DMS79 treated with DMSO at 0.1 percent for 48 hours (cell line): ENCODE measurements at regions not wholly inside any gene's neighbourhood (a gene's known extent, or its start where the extent isn't known, plus 50 kb on each side); places are given as distances from the start of the nearest gene placed in this dataset.

Source experiments
- DNase-seq: peaks from one replicate; lab custom pipeline; 2025; lab: John Stamatoyannopoulos, UW

DNA sequence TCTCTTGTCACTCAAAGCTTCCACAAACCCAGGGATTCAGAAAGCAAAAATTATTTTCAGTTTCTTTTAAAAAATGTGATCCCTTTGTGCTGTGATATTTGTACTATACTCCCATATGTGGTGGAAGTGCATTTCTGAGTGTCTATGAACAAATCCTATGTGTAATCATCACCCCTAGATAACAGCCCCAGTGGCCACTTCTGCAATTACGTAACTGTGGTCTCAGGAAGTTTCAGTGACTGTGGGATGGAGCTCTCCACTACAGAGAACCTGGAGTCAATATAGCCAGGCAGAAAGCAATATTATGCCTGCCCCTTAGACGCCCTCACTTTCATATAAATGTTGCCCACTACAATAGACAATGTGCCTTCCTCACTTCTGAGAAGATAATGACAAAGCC, 1101.7 kb upstream of the GHITM start:
- DNase-seq = no peak

- DNase-seq = no peak
Observed at GRCh38 chr10:83038631-83039030, 1100.7 kb upstream of the GHITM start.

DNA sequence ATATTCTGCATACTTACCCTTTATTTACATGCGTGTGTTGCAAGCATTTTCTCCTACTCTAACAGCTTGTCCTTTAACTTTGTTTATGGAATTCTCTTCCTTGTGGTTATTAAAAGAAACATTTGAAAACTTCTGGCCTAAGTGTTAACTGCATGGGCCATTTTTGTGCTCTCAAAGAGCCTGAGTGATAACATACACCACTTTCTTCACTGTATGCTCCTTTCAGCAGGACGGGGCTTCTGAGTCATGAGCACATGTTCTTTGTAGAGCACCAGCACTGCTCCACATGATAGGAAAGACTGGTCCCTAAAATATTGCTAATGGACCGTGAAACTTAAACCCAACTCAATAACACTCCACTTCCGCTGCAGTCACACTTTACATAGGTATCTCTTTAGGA, 1093.6 kb upstream of the GHITM start:
- DNase-seq = no peak

GRCh38 chr10:83050815-83051214, 1088.5 kb upstream of the GHITM start:
- DNase-seq = no peak

DNA sequence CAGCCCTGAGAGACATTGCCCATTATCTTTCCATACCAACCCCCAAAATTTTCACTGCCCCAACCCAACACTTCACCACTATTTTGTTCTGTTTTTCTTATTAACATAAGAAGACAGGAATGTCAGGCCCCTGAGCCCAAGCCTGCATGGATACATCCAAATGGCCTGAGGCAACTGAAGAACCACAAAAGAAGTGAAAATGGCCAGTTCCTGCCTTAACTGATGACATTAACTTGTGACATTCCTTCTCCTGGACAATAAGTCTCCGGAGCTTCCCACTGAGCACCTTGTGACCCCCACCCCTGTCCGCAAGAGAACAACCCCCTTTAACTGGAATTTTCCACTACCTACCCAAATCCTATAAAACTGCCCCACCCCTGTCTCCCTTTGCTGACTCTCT, 1076.4 kb upstream of the GHITM start:
- no peak for DNase-seq

DNA sequence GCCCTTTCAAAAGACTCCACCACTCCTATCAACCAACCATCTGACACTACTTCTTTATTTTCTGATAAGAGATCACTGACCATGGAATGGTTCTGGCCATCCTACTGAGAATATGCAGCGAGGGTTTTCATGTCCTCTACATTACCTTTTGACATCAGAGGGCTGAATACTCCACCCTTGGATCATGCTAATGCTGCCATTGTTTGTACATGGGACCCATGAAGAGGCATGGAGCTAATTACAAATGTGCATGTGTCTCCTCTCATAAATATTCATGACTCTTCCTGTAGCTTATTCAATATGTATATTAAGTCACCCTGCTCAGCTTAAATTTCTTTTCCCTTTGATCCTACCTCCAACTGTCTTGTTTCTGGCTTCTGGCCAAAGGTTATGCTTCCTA, 1065.8 kb upstream of the GHITM start:
- DNase-seq = no peak

DNA sequence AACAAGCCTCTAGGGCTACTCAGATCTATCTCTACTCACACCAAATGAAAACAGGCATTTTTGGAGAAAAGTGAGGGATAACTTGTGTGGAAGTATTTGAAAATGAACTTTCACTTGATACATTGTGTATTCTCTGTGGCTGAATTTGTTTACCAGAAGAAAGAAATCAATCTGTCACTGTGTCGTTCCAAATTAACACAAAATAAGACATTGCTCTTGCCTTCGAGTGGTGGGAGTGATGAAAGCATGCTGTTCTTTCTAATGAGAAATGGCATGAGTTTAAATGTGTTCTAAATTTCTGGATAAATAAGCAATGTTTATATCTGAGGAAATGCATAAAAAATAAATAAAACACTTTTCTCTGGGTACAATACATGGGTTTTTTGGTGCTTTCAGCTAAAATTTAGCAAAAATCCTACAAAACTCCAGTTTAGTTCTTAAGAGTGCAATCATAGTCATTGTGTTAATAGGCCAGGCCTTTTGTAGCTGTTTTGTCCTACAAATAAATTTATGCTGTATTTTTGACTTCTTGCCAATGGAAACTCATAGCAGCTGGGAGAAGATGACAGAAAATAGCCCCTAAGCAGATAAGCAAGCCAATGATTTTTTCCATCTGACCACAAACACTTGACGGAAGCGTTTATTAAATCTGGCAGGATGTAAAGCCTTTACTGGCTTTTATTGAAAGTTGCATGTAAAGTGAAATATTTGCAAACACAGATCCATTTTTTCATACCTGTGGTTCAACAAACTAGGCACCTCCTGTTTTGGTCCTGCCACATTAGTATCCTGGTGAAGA, 1064.1 kb upstream of the GHITM start:
- DNase-seq = no peak

DNA sequence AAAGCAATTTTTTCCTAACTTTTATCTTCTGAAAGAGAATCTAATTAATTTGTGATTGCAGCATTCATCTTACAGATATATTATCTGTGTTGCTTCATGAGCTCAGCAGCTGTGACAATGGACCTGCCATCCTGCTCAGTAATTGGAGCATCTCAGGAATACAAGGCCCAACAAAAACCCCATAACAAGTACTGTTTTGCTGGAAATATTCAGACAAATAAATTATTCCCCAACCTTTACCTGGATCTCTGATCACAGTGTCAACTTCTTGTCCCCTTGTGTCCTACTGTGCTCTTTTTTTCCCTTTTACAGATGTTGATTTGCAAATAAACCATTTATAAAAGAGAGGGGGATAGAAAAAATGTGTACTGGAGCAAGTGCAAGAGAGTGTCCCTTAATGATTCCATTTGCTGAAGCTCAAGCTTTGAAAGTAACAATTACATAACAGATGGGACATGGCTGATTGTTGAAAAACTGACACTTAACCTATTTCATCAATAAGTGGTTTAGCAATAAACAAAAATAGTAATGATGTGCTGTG, 1063.4 kb upstream of the GHITM start:
- no peak for DNase-seq

DNA sequence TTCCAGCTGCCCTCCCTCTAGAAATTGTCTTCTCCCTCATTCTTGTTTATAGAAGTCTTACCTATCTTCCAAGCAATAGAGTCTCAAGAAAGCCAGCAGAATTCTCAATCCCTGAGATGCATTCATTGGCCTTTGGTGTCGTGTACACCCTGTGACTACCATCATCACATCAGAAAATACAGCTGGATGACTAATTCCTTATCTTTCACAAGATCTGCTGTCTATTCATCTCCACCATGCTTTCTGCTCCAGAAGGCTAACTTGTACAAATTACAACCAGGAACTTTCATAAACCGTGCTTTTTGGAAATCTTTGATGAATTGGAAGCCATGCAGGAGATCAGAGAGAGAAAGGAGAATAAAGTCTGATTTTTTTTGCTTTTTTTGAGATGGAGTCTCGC, 1062.9 kb upstream of the GHITM start:
- DNase-seq = no peak

- no peak for DNase-seq
Observed at GRCh38 chr10:83078160-83078559, 1061.1 kb upstream of the GHITM start.

DNA sequence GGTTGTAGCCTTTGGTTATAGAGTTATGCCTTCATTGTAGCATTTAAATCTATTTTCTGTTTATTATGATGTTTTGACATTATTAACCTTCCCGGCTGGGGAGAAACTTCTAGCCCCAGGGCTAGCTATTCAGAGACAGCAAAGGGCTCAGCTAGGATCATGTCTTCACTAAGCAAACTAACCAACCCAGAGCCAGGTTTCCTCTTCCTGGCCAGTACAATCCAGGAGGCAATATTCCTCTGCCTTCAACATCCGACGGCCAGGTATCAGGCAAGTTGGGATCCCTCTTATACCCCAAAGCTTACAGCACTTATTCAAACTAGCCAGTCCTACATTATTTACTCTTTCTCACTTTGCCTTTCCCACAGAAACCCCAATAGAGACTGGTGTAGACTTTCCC, 1060.7 kb upstream of the GHITM start:
- DNase-seq = no peak

GRCh38 chr10:83083831-83084230, 1055.5 kb upstream of the GHITM start:
- no peak for DNase-seq

DNA sequence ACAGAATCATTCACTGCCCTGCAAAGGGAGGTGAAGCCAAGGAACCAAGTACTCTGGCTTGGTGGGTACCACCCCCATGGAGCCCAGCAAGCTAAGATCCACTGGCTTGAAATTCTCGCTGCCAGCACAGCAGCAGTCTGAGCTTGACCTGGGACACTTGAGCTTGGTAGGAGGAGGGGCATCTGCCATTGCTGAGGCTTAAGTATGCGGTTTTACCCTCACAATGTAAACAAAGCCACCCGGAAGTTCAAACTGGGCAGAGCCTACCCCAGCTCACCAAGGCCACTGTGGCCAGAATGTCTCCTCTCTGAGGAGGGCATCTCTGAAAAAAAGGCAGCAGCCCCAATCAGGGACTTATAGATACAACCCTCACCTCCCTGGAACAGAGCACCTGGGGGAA, 1050.0 kb upstream of the GHITM start:
- no peak for DNase-seq

GRCh38 chr10:83104616-83105015, 1034.7 kb upstream of the GHITM start:
- DNase-seq = no peak

- DNase-seq = no peak
Observed at GRCh38 chr10:83108565-83109333, 1030.6 kb upstream of the GHITM start.

- no peak for DNase-seq
Observed at GRCh38 chr10:83119346-83119745, 1020.0 kb upstream of the GHITM start.

DNA sequence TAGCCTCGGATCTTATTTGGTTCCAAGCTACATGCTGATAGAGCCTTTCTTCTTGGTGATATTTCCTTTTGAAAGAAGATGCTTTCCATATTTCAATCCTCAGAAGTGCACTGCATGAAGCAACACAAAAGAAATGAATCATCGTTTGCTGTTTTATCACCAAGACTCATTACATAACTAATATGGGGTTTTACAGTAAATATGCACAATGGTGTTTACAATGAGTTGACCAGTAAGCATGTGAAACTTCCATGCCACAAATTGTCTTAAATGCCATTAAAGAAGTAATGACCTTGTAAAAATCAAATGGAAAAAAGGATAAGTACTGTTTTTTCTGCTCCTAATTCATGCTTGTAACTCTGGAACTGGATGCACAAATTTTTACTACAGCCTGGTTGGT, 1017.0 kb upstream of the GHITM start:
- no peak for DNase-seq

DNA sequence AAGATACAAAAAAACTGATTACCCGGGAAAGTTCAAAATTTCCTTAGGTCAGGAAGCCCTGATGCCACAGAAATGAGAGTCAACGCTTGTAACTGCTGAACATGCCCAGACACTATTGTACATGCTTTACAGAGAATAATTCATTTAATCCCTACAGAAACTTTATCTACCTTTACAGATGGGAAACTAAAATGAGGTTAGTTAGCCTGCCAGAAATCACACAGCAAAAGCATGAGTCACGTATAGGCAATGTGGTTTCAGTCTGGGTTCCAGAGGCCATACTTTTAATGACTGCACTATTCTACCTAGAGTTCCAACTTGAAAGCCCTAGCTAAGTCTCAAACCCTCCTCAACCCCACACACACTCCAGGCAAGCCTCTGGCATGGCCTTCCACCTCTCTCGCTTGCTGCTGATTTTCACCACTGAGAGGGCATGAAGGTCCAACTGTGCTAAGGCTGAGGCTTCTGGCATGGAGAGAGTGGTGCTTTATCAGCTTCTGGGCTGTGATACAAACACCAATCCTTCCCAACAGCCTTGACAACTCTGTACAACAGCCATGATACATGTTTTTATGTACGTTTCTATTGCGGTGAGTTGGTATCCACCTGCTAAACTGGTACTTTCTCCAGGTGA, 1011.2 kb upstream of the GHITM start:
- DNase-seq = no peak

DNA sequence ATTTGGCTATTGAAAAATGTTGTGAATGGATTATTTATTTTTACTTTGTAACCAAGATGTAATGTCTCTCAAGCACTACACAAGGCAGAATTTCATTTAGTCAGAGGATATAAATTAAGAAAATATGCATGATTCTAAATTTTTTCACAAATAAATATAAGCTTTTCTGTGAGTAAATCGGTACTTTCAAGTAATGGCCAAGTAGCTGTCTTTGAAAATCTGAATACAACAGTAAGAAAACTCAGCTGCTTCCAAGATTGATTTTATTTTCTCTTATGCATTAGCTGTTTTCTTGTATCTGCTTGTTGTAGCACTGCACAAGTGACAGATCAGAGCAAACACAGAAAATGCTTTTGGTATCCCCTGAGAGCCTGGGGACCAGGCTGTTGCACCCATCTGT, 998.5 kb upstream of the GHITM start:
- no peak for DNase-seq

DNA sequence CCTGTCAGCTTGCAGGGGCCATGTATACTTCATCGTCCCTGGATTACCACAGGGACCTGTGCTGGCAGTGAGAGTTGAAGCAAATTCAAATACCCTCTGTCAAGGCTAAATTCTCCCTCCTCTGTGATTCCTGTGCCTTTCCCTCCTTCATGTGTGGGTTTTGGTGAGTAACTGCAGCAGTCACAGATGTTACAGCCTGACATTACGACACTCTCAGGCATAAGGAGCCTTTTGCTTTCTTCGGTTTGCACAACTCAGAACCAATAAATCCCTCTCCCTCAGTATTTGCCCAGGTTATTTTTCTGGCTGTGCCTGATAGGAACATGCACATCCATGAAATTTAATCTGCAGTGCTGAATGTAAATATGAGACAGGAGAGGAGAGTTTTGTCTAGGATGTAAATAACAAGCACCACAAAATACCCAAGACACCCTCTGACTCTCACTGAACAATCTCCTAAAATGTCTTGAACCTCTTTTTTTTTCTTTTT, 997.2 kb upstream of the GHITM start:
- no peak for DNase-seq

GRCh38 chr10:83144461-83144860, 994.8 kb upstream of the GHITM start:
- DNase-seq = no peak

DNA sequence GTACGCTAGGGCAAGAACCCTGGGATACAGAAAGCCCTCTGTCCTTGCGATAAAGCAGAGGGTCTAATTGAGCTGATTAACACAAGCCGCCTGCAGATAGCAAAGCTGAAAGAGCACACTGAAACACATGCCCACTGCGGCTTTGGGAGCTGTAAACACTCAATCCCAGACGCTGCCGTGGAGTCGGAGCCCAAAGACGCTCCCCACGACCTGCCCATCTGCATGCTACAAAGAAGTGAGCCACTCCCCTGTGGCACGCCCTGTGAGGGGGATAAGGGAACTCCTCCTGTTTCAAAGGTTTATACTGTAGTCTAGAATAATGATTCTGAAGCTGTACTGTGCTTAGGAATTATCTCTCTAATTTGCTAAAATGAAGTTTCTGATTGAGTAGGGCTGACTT, 985.6 kb upstream of the GHITM start:
- DNase-seq = no peak

- no peak for DNase-seq
Observed at GRCh38 chr10:83164156-83164555, 975.2 kb upstream of the GHITM start.
